HCT116 (cell line): ENCODE measurements at regions not wholly inside any gene's neighbourhood (a gene's known extent, or its start where the extent isn't known, plus 50 kb on each side); places are given as distances from the start of the nearest gene placed in this dataset.

Experiments used
- ATAC-seq: fragments of 200-7000 bp; cut with Tn5 transposase; 2 replicates; pipeline ENCODE4 v1.9.1; 2020; ENCODE audit warnings: mild to moderate bottlenecking, moderate library complexity
- BruUV-seq: library from RNA; stranded (reverse); fragments of 400-500 nt; replicated peaks from 2 replicates; lab custom pipeline; 2021; lab: Mats Ljungman, UMichigan
- CTCF ChIA-PET: fragments of 300-600 bp; sonication (Branson Sonifier 250); formaldehyde crosslinking; loops from one replicate; lab custom pipeline; 2021; ENCODE audit warnings: antibody characterized with exemption; lab: Charles Lee
- POLR2A ChIA-PET: fragments of 300-600, 350-600 bp; sonication (Branson Sonifier 250); formaldehyde crosslinking; loops from one replicate; lab custom pipeline; 2021; ENCODE audit warnings: antibody characterized with exemption; lab: Charles Lee
- RAD21 ChIA-PET, 2 experiments: fragments of 300-600 bp; sonication (Branson Sonifier 250); formaldehyde crosslinking; loops; one replicate each; lab custom pipeline; 2023; ENCODE audit warnings: low total read pairs in 2 of 2; ENCODE audit not compliant: uncharacterized antibody in 2 of 2, unreplicated experiment in 2 of 2, low non-redundant PET in 1 of 2; lab: Charles Lee
- DNase-seq: peaks from one replicate; pipeline ENCODE4 v3.0.0-alpha.2; 2010; ENCODE audit warnings: low read depth, low spot score
- H2AFZ ChIP-seq: fragments of 200-600 bp; shearing (Covaris generic), sonication (generic); 2 replicates; pipeline ENCODE4 v1.6.1; 2017; ENCODE audit warnings: low read depth, mixed run types, mixed read lengths, antibody characterized with exemption, low read length; ENCODE audit not compliant: poor library complexity, severe bottlenecking
- H3K27ac ChIP-seq: 2 replicates; pipeline ENCODE4 v1.5.1; 2012; ENCODE audit warnings: low read depth, low read length
- H3K27me3 ChIP-seq: fragments of 200-600 bp; sonication (generic); 2 replicates; pipeline ENCODE4 v1.6.1; 2016; ENCODE audit warnings: mixed run types, low read length, mixed read lengths; ENCODE audit not compliant: insufficient read depth
- H3K36me3 ChIP-seq, 2 experiments: fragments of 200-500 bp in 1 of 2; fragments of 200-600 bp in 1 of 2; sonication (Bioruptor generic) in 1 of 2; sonication (generic) in 1 of 2; 2 replicates each; pipeline versions ENCODE4 v1.5.1 to v1.6.1; 2014 to 2016; ENCODE audit warnings: low read length in 2 of 2, inconsistent platforms in 1 of 2, mixed read lengths in 1 of 2, mixed run types in 1 of 2; ENCODE audit not compliant: insufficient read depth in 2 of 2, control insufficient read depth in 1 of 2
- H3K4me1 ChIP-seq, 2 experiments: fragments of 200-600 bp in 1 of 2; sonication (generic) in 1 of 2; 2 replicates each; pipeline versions ENCODE4 v1.5.1 to v1.6.1; 2012 to 2017; ENCODE audit warnings: low read length in 2 of 2, inconsistent platforms in 1 of 2, mild to moderate bottlenecking in 1 of 2, mixed read lengths in 1 of 2, mixed run types in 1 of 2, moderate library complexity in 1 of 2; ENCODE audit not compliant: insufficient read depth in 2 of 2, control insufficient read depth in 1 of 2
- H3K4me2 ChIP-seq: fragments of 200-600 bp; sonication (generic); 2 replicates; pipeline ENCODE4 v1.6.1; 2017; ENCODE audit warnings: mixed run types, low read length, mixed read lengths
- H3K4me3 ChIP-seq, 2 experiments: fragments of 200-600 bp in 1 of 2; sonication (generic) in 1 of 2; replicated peaks in 1 of 2; 2 replicates each; pipeline ENCODE4 v1.5.1; 2011 to 2016; ENCODE audit warnings: low read length in 2 of 2, control low read depth in 1 of 2, low read depth in 1 of 2, mild to moderate bottlenecking in 1 of 2, mixed read lengths in 1 of 2, mixed run types in 1 of 2
- H3K79me2 ChIP-seq: fragments of 200-600 bp; sonication (generic); 2 replicates; pipeline ENCODE4 v1.6.1; 2017; ENCODE audit warnings: mild to moderate bottlenecking, mixed run types, low read length, moderate library complexity, mixed read lengths; ENCODE audit not compliant: insufficient read depth
- H3K9ac ChIP-seq: fragments of 200-600 bp; sonication (generic); 2 replicates; pipeline ENCODE4 v1.6.1; 2016; ENCODE audit warnings: low read length, mixed read lengths
- H3K9me2 ChIP-seq: fragments of 200-600 bp; sonication (generic), shearing (Covaris generic); 2 replicates; pipeline ENCODE4 v1.6.1; 2017; ENCODE audit warnings: mixed run types, mild to moderate bottlenecking, moderate library complexity; ENCODE audit not compliant: insufficient read depth
- H3K9me3 ChIP-seq, 2 experiments: fragments of 200-500 bp in 1 of 2; fragments of 200-600 bp in 1 of 2; sonication (Bioruptor generic) in 1 of 2; sonication (generic) in 1 of 2; 2 replicates each; pipeline ENCODE4 v1.6.1; 2014 to 2017; ENCODE audit warnings: low read length in 2 of 2, mixed read lengths in 2 of 2, inconsistent platforms in 1 of 2, low read depth in 1 of 2, mild to moderate bottlenecking in 1 of 2, mixed run types in 1 of 2, moderate library complexity in 1 of 2; ENCODE audit not compliant: control insufficient read depth in 1 of 2, insufficient read depth in 1 of 2
- H4K20me1 ChIP-seq: fragments of 200-600 bp; sonication (generic), shearing (Covaris generic); 2 replicates; pipeline ENCODE4 v1.6.1; 2017; ENCODE audit warnings: mixed run types, mild to moderate bottlenecking, moderate library complexity; ENCODE audit not compliant: insufficient read depth
- CBX3 ChIP-seq: IDR thresholded peaks from 2 replicates; pipeline ENCODE4 v1.6.1; 2012; ENCODE audit warnings: low read depth
- EGR1 ChIP-seq: IDR thresholded peaks from 2 replicates; pipeline ENCODE4 v1.6.1; 2012; ENCODE audit warnings: low read depth
- ELF1 ChIP-seq: IDR thresholded peaks from 2 replicates; pipeline ENCODE4 v1.6.1; 2012; ENCODE audit warnings: low read depth, borderline replicate concordance
- EZH2 ChIP-seq: fragments of 200-600 bp; sonication (generic); IDR thresholded peaks from 2 replicates; pipeline ENCODE4 v1.6.1; 2017; ENCODE audit warnings: antibody characterized with exemption, mixed run types
- FOSL1 ChIP-seq: IDR thresholded peaks from 2 replicates; pipeline ENCODE4 v1.6.1; 2012; ENCODE audit warnings: low read depth
- JUND ChIP-seq: IDR thresholded peaks from 2 replicates; pipeline ENCODE4 v1.6.1; 2012
- RAD21 ChIP-seq: IDR thresholded peaks from 2 replicates; pipeline ENCODE4 v1.6.1; 2012; ENCODE audit warnings: low read depth, mild to moderate bottlenecking
- SIN3A ChIP-seq: IDR thresholded peaks from 2 replicates; pipeline ENCODE4 v1.6.1; 2012; ENCODE audit warnings: low read depth
- TCF7L2 ChIP-seq: IDR thresholded peaks from 2 replicates; pipeline ENCODE4 v1.7.0; 2011; ENCODE audit warnings: borderline replicate concordance, inconsistent platforms; ENCODE audit not compliant: insufficient read depth, insufficient read length; ENCODE audit errors: extremely low read depth
- YY1 ChIP-seq: IDR thresholded peaks from 2 replicates; pipeline ENCODE4 v1.6.1; 2011; ENCODE audit warnings: low read length, low read depth, moderate library complexity, mild to moderate bottlenecking; ENCODE audit not compliant: insufficient replicate concordance; ENCODE audit errors: extremely low read depth
- ZNF274 ChIP-seq: fragments of 200-500 bp; sonication (Bioruptor generic); IDR thresholded peaks from 2 replicates; pipeline ENCODE4 v1.6.1; 2014; ENCODE audit warnings: mild to moderate bottlenecking, low read depth, low read length, inconsistent platforms
- intact Hi-C: fragments of 100-400 bp; cut with micrococcal nuclease; formaldehyde crosslinking; loops from 2 replicates; pipeline ENCODE4 v1.10.0; 2022
- TF ChIP-seq, protein P1 (sequence below), 3 experiments: fragments of 200-600 bp in 1 of 3; sonication (generic) in 1 of 3; IDR thresholded peaks in 2 of 3; conservative IDR thresholded peaks in 1 of 3; 2 replicates each; pipeline ENCODE4 v1.5.1; 2012 to 2017; ENCODE audit warnings: low read depth in 2 of 3, low read length in 2 of 3, antibody characterized with exemption in 1 of 3, borderline replicate concordance in 1 of 3, control low read depth in 1 of 3, mild to moderate bottlenecking in 1 of 3, mixed read lengths in 1 of 3, mixed run types in 1 of 3, moderate library complexity in 1 of 3; ENCODE audit not compliant: insufficient read depth in 1 of 3
- TF ChIP-seq, protein P2 (sequence below): IDR thresholded peaks from 2 replicates; pipeline ENCODE4 v1.6.1; 2011; ENCODE audit warnings: mild to moderate bottlenecking, low read length, moderate library complexity; ENCODE audit not compliant: insufficient replicate concordance; ENCODE audit errors: extremely low read depth
- TF ChIP-seq, protein P3 (sequence below): IDR thresholded peaks from 2 replicates; pipeline ENCODE4 v1.6.1; 2012
- TF ChIP-seq, protein P4 (sequence below): IDR thresholded peaks from 2 replicates; pipeline ENCODE4 v1.6.1; 2012; ENCODE audit warnings: low read depth

DNA sequence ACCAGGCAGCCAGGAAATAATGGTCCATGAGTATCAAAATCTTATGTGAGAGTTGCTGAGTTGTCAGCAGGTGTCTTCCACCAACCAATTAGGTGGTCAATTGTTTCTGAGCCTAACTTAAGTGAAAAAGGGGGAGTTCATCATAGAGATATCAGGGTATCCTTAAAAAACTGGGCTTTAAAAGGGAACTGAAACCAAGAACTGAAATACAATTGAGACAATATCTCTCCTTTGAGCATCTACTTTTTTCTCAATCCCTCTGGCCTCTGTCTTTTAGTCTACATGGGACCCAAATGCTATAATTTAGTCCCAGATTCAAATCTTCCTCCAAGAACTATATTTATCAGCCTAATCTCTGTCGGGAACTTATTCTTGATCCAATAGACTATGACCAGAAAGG is 201.0 kb downstream of the BTG1 start:
- no peak for DNase-seq
- intact Hi-C loops = no loop called here
- no peak overlapping the region for H3K4me2 ChIP-seq
- H3K79me2 ChIP-seq = no peaks in the 10 kb centered on the region
- ChIA-PET RAD21 (no interaction called here), CTCF (no interaction called here), POLR2A (no interaction called here)
- no peaks in the 10 kb centered on the region for H3K9me2 ChIP-seq
- H3K36me3 ChIP-seq = no peaks in the 10 kb centered on the region
- no peak for ATAC-seq
- H3K9ac ChIP-seq = no peak overlapping the region
- H3K9me3 ChIP-seq = no peaks in the 10 kb centered on the region
- H4K20me1 ChIP-seq = no peaks in the 10 kb centered on the region
- no peaks in the 10 kb centered on the region for H3K4me1 ChIP-seq
- no peaks in the 10 kb centered on the region for H3K27me3 ChIP-seq
- no peak overlapping the region for H3K27ac ChIP-seq
- H2AFZ ChIP-seq = no peak overlapping the region
- no TSS peak for BruUV-seq
- no peak overlapping the region for H3K4me3 ChIP-seq
- TF ChIP-seq, protein P1, sequence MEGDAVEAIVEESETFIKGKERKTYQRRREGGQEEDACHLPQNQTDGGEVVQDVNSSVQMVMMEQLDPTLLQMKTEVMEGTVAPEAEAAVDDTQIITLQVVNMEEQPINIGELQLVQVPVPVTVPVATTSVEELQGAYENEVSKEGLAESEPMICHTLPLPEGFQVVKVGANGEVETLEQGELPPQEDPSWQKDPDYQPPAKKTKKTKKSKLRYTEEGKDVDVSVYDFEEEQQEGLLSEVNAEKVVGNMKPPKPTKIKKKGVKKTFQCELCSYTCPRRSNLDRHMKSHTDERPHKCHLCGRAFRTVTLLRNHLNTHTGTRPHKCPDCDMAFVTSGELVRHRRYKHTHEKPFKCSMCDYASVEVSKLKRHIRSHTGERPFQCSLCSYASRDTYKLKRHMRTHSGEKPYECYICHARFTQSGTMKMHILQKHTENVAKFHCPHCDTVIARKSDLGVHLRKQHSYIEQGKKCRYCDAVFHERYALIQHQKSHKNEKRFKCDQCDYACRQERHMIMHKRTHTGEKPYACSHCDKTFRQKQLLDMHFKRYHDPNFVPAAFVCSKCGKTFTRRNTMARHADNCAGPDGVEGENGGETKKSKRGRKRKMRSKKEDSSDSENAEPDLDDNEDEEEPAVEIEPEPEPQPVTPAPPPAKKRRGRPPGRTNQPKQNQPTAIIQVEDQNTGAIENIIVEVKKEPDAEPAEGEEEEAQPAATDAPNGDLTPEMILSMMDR (IDR thresholded peaks at IDR 0.05 in 2 of 3, conservative IDR thresholded peaks at IDR 0.05 in 1 of 3; ENCODE audit: borderline replicate concordance in 1 of 3, insufficient read depth in 1 of 3, low read depth in 2 of 3, low read length in 2 of 3) = no peak
- TF ChIP-seq, protein P2, sequence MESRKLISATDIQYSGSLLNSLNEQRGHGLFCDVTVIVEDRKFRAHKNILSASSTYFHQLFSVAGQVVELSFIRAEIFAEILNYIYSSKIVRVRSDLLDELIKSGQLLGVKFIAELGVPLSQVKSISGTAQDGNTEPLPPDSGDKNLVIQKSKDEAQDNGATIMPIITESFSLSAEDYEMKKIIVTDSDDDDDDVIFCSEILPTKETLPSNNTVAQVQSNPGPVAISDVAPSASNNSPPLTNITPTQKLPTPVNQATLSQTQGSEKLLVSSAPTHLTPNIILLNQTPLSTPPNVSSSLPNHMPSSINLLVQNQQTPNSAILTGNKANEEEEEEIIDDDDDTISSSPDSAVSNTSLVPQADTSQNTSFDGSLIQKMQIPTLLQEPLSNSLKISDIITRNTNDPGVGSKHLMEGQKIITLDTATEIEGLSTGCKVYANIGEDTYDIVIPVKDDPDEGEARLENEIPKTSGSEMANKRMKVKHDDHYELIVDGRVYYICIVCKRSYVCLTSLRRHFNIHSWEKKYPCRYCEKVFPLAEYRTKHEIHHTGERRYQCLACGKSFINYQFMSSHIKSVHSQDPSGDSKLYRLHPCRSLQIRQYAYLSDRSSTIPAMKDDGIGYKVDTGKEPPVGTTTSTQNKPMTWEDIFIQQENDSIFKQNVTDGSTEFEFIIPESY = no peak
- TF ChIP-seq, protein P3, sequence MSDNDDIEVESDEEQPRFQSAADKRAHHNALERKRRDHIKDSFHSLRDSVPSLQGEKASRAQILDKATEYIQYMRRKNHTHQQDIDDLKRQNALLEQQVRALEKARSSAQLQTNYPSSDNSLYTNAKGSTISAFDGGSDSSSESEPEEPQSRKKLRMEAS = no peak
- TF ChIP-seq TCF7L2 = no peak
- TF ChIP-seq EGR1 = no peak
- TF ChIP-seq EZH2 = no peak
- TF ChIP-seq CBX3 = no peak
- no peak for TF ChIP-seq ELF1
- TF ChIP-seq JUND = no peak
- TF ChIP-seq YY1 = no peak
- no peak for TF ChIP-seq SIN3A
- TF ChIP-seq RAD21 = no peak
- TF ChIP-seq, protein P4, sequence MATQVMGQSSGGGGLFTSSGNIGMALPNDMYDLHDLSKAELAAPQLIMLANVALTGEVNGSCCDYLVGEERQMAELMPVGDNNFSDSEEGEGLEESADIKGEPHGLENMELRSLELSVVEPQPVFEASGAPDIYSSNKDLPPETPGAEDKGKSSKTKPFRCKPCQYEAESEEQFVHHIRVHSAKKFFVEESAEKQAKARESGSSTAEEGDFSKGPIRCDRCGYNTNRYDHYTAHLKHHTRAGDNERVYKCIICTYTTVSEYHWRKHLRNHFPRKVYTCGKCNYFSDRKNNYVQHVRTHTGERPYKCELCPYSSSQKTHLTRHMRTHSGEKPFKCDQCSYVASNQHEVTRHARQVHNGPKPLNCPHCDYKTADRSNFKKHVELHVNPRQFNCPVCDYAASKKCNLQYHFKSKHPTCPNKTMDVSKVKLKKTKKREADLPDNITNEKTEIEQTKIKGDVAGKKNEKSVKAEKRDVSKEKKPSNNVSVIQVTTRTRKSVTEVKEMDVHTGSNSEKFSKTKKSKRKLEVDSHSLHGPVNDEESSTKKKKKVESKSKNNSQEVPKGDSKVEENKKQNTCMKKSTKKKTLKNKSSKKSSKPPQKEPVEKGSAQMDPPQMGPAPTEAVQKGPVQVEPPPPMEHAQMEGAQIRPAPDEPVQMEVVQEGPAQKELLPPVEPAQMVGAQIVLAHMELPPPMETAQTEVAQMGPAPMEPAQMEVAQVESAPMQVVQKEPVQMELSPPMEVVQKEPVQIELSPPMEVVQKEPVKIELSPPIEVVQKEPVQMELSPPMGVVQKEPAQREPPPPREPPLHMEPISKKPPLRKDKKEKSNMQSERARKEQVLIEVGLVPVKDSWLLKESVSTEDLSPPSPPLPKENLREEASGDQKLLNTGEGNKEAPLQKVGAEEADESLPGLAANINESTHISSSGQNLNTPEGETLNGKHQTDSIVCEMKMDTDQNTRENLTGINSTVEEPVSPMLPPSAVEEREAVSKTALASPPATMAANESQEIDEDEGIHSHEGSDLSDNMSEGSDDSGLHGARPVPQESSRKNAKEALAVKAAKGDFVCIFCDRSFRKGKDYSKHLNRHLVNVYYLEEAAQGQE = no peak
- TF ChIP-seq FOSL1 = no peak
- TF ChIP-seq ZNF274 = no peak
